A549 (cell line): ENCODE measurements at regions not wholly inside any gene's neighbourhood (a gene's known extent, or its start where the extent isn't known, plus 50 kb on each side); places are given as distances from the start of the nearest gene placed in this dataset.

Experiments used
- ATAC-seq, 2 experiments: fragments of 200-7000 bp in 1 of 2; fragments of >200 bp in 1 of 2; cut with Nextera tagmentation in 1 of 2; cut with Tn5 transposase in 1 of 2; 3 replicates each; pipeline versions ENCODE4 v1.8.0 to v1.9.1; 2018 to 2020; ENCODE audit warnings: mild to moderate bottlenecking in 1 of 2, moderate library complexity in 1 of 2
- CTCF ChIA-PET: fragments of 300-600 bp; sonication (Branson Sonifier 250); formaldehyde crosslinking; extraction: SDS; loops from one replicate; lab custom pipeline; 2021; ENCODE audit warnings: antibody characterized with exemption, inconsistent platforms; lab: Yijun Ruan, JAX
- POLR2A ChIA-PET: fragments of 350-600 bp; formaldehyde crosslinking; extraction: SDS; loops from one replicate; lab custom pipeline; 2021; ENCODE audit warnings: antibody characterized with exemption, inconsistent platforms; lab: Yijun Ruan, JAX
- DNase-seq, 2 experiments: peaks; one replicate each; pipeline versions ENCODE4 v3.0.0 to v3.0.0-alpha.2; 2011 to 2016; ENCODE audit warnings: low read depth in 1 of 2, low spot score in 1 of 2
- FAIRE-seq: peaks from 2 replicates; lab custom pipeline; 2011; peaks lifted over from hg19 to GRCh38; lab: Jason Lieb, UNC
- H3K27ac ChIP-seq, 2 experiments: fragments of >200 bp; sonication (Bioruptor Twin); formaldehyde crosslinking; 3 replicates each; pipeline ENCODE4 v1.5.1; 2016 to 2017
- H3K4me1 ChIP-seq: fragments of >200 bp; sonication (Bioruptor Twin); formaldehyde crosslinking; 3 replicates; pipeline ENCODE4 v1.6.1; 2016
- H3K4me2 ChIP-seq: fragments of >200 bp; sonication (Bioruptor Twin); formaldehyde crosslinking; 3 replicates; pipeline ENCODE4 v1.6.1; 2016
- H3K4me3 ChIP-seq: fragments of >200 bp; sonication (Bioruptor Twin); formaldehyde crosslinking; 3 replicates; pipeline ENCODE4 v1.5.1; 2016
- H3K9me3 ChIP-seq: fragments of >200 bp; sonication (Bioruptor Twin); formaldehyde crosslinking; 3 replicates; pipeline ENCODE4 v1.6.1; 2016
- ATOH8 ChIP-seq: fragments of 250-450 bp; sonication (Bioruptor Pico); IDR thresholded peaks from 2 replicates; pipeline ENCODE4 v1.5.0; 2020; ENCODE audit warnings: low read depth, mild to moderate bottlenecking, moderate library complexity
- BCL3 ChIP-seq: fragments of >200 bp; sonication (Bioruptor Twin); formaldehyde crosslinking; IDR thresholded peaks from 3 replicates; pipeline ENCODE4 v1.6.1; 2016
- CBX8 ChIP-seq: fragments of 200-600 bp; sonication (generic); IDR thresholded peaks from 2 replicates; pipeline ENCODE4 v1.6.1; 2016
- CHD4 ChIP-seq: fragments of 200-600 bp; sonication (generic); IDR thresholded peaks from 2 replicates; pipeline ENCODE4 v1.6.1; 2016; ENCODE audit warnings: antibody characterized with exemption, mild to moderate bottlenecking, borderline replicate concordance
- CTCF ChIP-seq: fragments of >200 bp; sonication (Bioruptor Twin); formaldehyde crosslinking; IDR thresholded peaks from 3 replicates; pipeline ENCODE4 v1.5.1; 2016
- ELK1 ChIP-seq: fragments of 150-350 bp; IDR thresholded peaks from 2 replicates; pipeline ENCODE4 v1.6.1; 2014; ENCODE audit warnings: low read depth, mild to moderate bottlenecking, low read length
- FOSL2 ChIP-seq, 2 experiments: fragments of 450-650 bp in 1 of 2; fragments of >200 bp in 1 of 2; sonication (Bioruptor Twin) in 1 of 2; formaldehyde crosslinking; IDR thresholded peaks; 2 replicates each; pipeline versions ENCODE4 v1.5.0 to v1.6.1; 2016 to 2020; ENCODE audit warnings: mild to moderate bottlenecking in 1 of 2, moderate library complexity in 1 of 2
- FOXS1 ChIP-seq: fragments of 250-450 bp; sonication (Bioruptor Pico); IDR thresholded peaks from 2 replicates; pipeline ENCODE4 v1.5.0; 2020; ENCODE audit warnings: mild to moderate bottlenecking, moderate library complexity
- GATA3 ChIP-seq: IDR thresholded peaks from 2 replicates; pipeline ENCODE4 v1.6.1; 2012; ENCODE audit warnings: borderline replicate concordance
- HDAC2 ChIP-seq: fragments of 200-600 bp; sonication (generic); IDR thresholded peaks from 2 replicates; pipeline ENCODE4 v1.6.1; 2016
- HEYL ChIP-seq: fragments of 250-450 bp; sonication (Bioruptor Pico); IDR thresholded peaks from 2 replicates; pipeline ENCODE4 v1.8.0; 2021; ENCODE audit warnings: mild to moderate bottlenecking, moderate library complexity
- HMGXB4 ChIP-seq: fragments of 250-450 bp; sonication (Bioruptor Pico); IDR thresholded peaks from 2 replicates; pipeline ENCODE4 v1.5.0; 2021; ENCODE audit warnings: mild to moderate bottlenecking, moderate library complexity, borderline replicate concordance
- HOXA7 ChIP-seq: fragments of 250-450 bp; sonication (Bioruptor Pico); IDR thresholded peaks from 2 replicates; pipeline ENCODE4 v1.5.0; 2020; ENCODE audit warnings: mild to moderate bottlenecking, moderate library complexity
- JUN ChIP-seq, 2 experiments: fragments of >200 bp; sonication (Bioruptor Twin); formaldehyde crosslinking; IDR thresholded peaks; 2 replicates in 1 of 2; 3 replicates in 1 of 2; pipeline ENCODE4 v1.6.1; 2016 to 2017
- JUNB ChIP-seq: fragments of >200 bp; sonication (Bioruptor Twin); formaldehyde crosslinking; IDR thresholded peaks from 2 replicates; pipeline ENCODE4 v1.6.1; 2016
- KDM1A ChIP-seq: fragments of 200-600 bp; sonication (generic); IDR thresholded peaks from 2 replicates; pipeline ENCODE4 v1.6.1; 2016; ENCODE audit warnings: low read depth, mild to moderate bottlenecking
- MYC ChIP-seq: IDR thresholded peaks from 2 replicates; pipeline ENCODE4 v1.6.1; 2012; ENCODE audit warnings: mild to moderate bottlenecking, inconsistent platforms, low read length, improper control_type of control experiment, borderline replicate concordance
- NPAS2 ChIP-seq: fragments of 250-450 bp; sonication (Bioruptor Pico); IDR thresholded peaks from 2 replicates; pipeline ENCODE4 v1.8.0; 2022; ENCODE audit warnings: mild to moderate bottlenecking, moderate library complexity, borderline replicate concordance
- NR3C1 ChIP-seq: fragments of >200 bp; sonication (Bioruptor Twin); formaldehyde crosslinking; IDR thresholded peaks from 3 replicates; pipeline ENCODE4 v1.6.1; 2017
- PHF8 ChIP-seq: fragments of 200-600 bp; sonication (generic); IDR thresholded peaks from 2 replicates; pipeline ENCODE4 v1.6.1; 2016; ENCODE audit warnings: low read depth, mild to moderate bottlenecking, antibody characterized with exemption, moderate library complexity, borderline replicate concordance
- RCOR1 ChIP-seq: fragments of 150-350 bp; IDR thresholded peaks from 2 replicates; pipeline ENCODE4 v1.6.1; 2014; ENCODE audit warnings: antibody characterized with exemption, low read length, low read depth
- TFCP2L1 ChIP-seq: fragments of 250-450 bp; sonication (Bioruptor Pico); IDR thresholded peaks from 2 replicates; pipeline ENCODE4 v1.5.0; 2021; ENCODE audit warnings: mild to moderate bottlenecking
- ZC3H11A ChIP-seq: fragments of 450-650 bp; IDR thresholded peaks from 2 replicates; pipeline ENCODE4 v1.6.1; 2014; ENCODE audit warnings: antibody characterized with exemption, mild to moderate bottlenecking
- ZFP36 ChIP-seq: fragments of 450-650 bp; IDR thresholded peaks from 2 replicates; pipeline ENCODE4 v1.6.1; 2014; ENCODE audit warnings: borderline replicate concordance; ENCODE audit not compliant: partially characterized antibody
- ZNF302 ChIP-seq: fragments of 250-450 bp; sonication (Bioruptor Pico); IDR thresholded peaks from 2 replicates; pipeline ENCODE4 v1.9.0; 2021; ENCODE audit warnings: inconsistent platforms, mild to moderate bottlenecking, moderate library complexity
- WGBS: methylation state at CpG from one replicate; pipeline ENCODE4 v1.1.6; 2017; ENCODE audit errors: missing lambda C conversion rate; 5-methylcytosine and 5-hydroxymethylcytosine counted together

- ATAC-seq (peak in 1 of 2 experiments; percentile 26; a peak in 2 of 6 replicates), FAIRE-seq (no peak), DNase-seq (no peak)
- ChIA-PET POLR2A (no interaction called here), CTCF (interaction anchor here (1.3 to 1.9 kb wide), 3 partner anchors 9 to 87 kb away, joined by 3 to 8 read pairs (median 4); no protein-coding TSS in a partner anchor)
- Histone ChIP-seq H3K27ac (no peak overlapping the region), H3K4me1 (no peaks in the 10 kb centered on the region), H3K9me3 (no peaks in the 10 kb centered on the region), H3K4me2 (no peak overlapping the region), H3K4me3 (no peak overlapping the region)
- TF ChIP-seq ZFP36 = no peak
- no peak for TF ChIP-seq ELK1
- no peak for TF ChIP-seq ZC3H11A
- no peak for TF ChIP-seq HOXA7
- TF ChIP-seq JUNB = no peak
- no peak for TF ChIP-seq ATOH8 (CRISPR knock-in tag)
- TF ChIP-seq CHD4 = no peak
- TF ChIP-seq NR3C1 = no peak
- no peak for TF ChIP-seq GATA3
- WGBS = 70% methylated on average over 9 of the region's 9 CpGs
Observed at GRCh38 chr2:240319855-240320203, 115.6 kb upstream of the GPC1 start.

GRCh38 chr2:240320204-240320993, 115.1 kb upstream of the GPC1 start:
- DNase-seq (no peak), ATAC-seq (no peak), FAIRE-seq (no peak)
- no peak overlapping the region for H3K4me3 ChIP-seq
- no peaks in the 10 kb centered on the region for H3K4me1 ChIP-seq
- H3K27ac ChIP-seq = no peak overlapping the region
- TF ChIP-seq BCL3 = no peak
- TF ChIP-seq KDM1A = no peak
- TF ChIP-seq HEYL (CRISPR knock-in tag) = no peak
- TF ChIP-seq PHF8 = no peak
- TF ChIP-seq TFCP2L1 = no peak
- no peak for TF ChIP-seq ZC3H11A
- TF ChIP-seq ELK1 = no peak
- TF ChIP-seq FOXS1 (CRISPR knock-in tag) = no peak
- TF ChIP-seq MYC = no peak
- TF ChIP-seq HMGXB4 = no peak
- no peak for TF ChIP-seq FOSL2 (IDR thresholded peaks at IDR 0.05)
- TF ChIP-seq FOSL2 (CRISPR knock-in tag; IDR thresholded peaks at IDR 0.05) = no peak
- TF ChIP-seq NR3C1 = no peak
- no peak for TF ChIP-seq CBX8
- TF ChIP-seq HDAC2 = no peak
- TF ChIP-seq CTCF = no peak
- no peak for TF ChIP-seq NPAS2 (CRISPR knock-in tag)
- TF ChIP-seq JUN (IDR thresholded peaks at IDR 0.05) = no peak
- no peak for TF ChIP-seq ZNF302
- no peak for TF ChIP-seq RCOR1
- TF ChIP-seq ZFP36 = no peak
- no peak overlapping the region for H3K4me2 ChIP-seq
- H3K9me3 ChIP-seq = no peaks in the 10 kb centered on the region
- ChIA-PET POLR2A (no interaction called here), CTCF (interaction anchor here (1.3 to 1.9 kb wide), 3 partner anchors 8 to 88 kb away, joined by 3 to 8 read pairs (median 4); no protein-coding TSS in a partner anchor)
- WGBS = 72% methylated on average over 22 of the region's 25 CpGs
